ENCODE measurements at regions not wholly inside any gene's neighbourhood (a gene's known extent, or its start where the extent isn't known, plus 50 kb on each side); places are given as distances from the start of the nearest gene placed in this dataset.

- no peak for DNase-seq (ENCODE audit: low spot score)
These were observed 1236.2 kb downstream of the BRD1 start for GRCh38 chr22:48591286-48592065.

DNA sequence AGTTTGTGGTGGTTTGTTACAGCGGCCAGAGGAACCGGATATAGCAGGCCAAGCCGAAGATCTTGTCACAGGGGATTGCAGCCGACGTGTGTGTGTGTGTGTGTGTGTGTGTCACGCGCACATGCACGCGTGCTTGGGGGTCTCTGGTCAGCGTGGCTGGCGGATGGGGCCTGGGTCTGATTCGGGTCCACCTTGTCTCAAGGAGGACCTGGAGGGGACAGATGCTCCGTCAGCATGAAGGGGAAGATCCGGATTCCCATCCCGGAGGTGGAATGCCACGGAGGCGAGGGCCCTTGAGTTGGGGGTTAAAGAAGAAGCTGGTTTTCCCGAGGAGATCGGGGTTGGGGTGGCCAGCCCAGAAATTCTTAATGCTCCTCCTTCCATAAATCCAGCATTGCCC is 1237.8 kb downstream of the BRD1 start:
- no peak for DNase-seq (ENCODE audit: low spot score)

DNA sequence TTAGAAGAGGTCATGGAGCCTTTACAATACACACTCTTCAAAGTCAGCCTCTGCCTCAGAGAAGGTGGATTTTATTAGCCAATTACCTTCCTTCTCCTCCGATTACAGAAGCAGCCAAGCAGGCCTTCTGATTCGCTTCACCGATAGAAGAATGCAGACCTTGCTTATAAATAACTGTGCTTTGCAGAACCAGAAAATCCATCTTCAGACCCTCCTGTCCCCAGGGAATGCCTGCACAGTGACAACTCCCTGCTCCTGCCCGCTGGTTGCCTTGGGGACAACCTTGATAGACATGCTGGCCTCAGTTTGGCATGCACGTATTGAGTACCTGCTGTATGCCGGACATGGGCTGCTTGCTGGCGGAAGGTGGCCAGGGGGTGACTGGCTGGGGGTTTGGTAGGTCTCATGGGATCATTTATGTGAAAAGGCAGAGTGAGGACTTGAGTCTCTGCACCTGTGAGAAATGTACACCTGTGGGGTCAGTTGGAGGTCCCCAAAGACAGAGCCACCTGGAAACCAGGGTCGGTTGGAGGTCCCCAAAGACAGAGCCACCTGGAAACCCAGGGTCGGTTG is 1238.7 kb downstream of the BRD1 start:
- no peak for DNase-seq (ENCODE audit: low spot score)

GRCh38 chr22:48588151-48588877 is 1239.4 kb downstream of the BRD1 start:
- no peak for DNase-seq (ENCODE audit: low spot score)

DNA sequence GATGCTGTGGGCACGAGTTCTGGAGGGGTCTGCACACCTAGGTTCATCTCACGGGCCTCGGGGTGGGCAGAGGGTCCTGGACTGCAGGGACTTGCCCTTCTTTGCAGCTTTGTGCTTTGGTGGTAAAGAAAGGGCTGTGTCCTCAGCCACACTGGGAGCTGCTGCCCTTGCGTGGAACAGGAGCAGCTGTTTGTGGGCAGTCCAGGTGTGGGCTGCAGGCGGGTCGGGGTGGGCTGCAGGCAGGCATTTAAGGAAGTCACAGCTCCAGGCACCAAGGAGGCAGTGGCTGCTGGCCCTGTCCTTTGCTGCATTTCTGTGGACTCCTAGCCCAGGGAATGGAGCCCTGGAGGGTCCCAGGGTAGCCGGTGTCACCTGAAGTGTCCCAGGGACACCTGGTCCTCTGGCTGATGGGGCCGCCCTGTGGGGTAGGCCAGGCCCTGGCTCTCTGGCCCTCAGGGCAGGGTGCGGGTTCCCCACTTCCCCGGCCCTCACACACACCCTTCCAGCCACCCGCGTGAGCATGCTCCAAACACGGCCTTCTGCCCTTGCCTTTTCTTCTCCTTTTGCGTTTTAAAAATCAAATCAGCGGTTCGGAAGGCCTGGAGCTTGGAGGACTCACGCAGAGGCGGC is 1240.3 kb downstream of the BRD1 start:
- no peak for DNase-seq (ENCODE audit: low spot score)

DNA sequence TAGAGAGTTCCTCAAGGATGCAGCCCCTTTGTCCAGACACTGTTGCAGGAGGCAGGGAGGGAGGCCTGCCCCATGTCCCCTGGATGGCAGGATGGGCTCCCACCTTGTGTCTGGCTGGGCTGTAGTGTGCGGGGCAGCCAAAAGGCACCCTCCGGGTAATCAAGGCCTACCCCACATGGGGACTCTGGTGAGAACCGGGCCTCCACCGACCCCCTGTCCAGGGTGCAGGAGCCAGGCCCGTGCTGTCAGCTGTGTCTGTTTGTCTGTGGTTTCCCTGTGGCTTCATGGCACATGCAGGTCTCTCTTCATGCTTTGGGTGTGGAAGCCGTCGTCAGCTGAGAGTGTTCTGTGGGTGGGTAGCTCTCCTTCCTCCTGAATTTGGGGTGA is 1240.9 kb downstream of the BRD1 start:
- DNase-seq (ENCODE audit: low spot score) = no peak

GRCh38 chr22:48585916-48586798 is 1241.5 kb downstream of the BRD1 start:
- peak; percentile 65 for DNase-seq (ENCODE audit: low spot score)

DNA sequence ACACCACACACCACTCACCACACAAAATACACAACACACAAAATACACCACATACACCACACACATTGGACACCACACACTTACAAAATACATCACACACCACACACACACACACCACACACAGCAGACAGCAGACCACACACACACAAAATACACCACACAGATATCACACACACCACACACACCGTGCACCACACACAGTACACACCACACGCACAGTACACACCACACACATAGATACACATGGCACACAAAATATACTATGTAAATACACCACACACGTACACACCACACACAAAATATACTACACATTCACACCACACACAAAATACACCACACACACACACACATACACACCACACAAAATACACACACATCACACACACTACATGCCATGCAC is 1243.5 kb downstream of the BRD1 start:
- no peak for DNase-seq (ENCODE audit: low spot score)

- DNase-seq (ENCODE audit: low spot score) = no peak
These were observed 1245.7 kb downstream of the BRD1 start for GRCh38 chr22:48581796-48582469.

GRCh38 chr22:48581205-48581766 is 1246.4 kb downstream of the BRD1 start:
- no peak for DNase-seq (ENCODE audit: low spot score)

DNA sequence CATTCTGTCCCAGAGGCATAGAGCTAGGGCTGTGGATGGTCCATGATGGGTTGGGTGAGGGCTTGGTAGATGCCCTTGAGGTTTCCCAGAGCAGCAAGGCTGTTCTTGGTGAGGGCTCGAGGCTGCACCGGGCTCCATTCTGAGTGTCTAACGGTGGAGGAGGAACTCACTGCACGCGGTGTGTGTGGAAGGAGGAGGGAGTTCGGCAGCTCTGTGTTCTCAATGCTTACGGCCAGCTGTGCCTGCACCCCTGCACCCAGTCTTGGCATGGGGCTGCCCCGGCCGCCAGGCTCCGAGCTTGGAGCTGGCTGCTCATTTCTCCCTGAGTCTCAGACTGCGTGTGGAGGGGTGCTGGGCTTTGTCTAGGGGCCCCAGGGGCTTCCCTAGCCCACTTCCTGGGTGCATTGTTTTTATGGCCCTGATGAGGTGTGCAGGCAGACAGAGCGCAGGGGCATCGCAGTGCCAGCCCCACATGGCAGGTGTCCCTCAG is 1247.1 kb downstream of the BRD1 start:
- no peak for DNase-seq (ENCODE audit: low spot score)

- no peak for DNase-seq (ENCODE audit: low spot score)
These were observed 1247.8 kb downstream of the BRD1 start for GRCh38 chr22:48579928-48580309.

DNA sequence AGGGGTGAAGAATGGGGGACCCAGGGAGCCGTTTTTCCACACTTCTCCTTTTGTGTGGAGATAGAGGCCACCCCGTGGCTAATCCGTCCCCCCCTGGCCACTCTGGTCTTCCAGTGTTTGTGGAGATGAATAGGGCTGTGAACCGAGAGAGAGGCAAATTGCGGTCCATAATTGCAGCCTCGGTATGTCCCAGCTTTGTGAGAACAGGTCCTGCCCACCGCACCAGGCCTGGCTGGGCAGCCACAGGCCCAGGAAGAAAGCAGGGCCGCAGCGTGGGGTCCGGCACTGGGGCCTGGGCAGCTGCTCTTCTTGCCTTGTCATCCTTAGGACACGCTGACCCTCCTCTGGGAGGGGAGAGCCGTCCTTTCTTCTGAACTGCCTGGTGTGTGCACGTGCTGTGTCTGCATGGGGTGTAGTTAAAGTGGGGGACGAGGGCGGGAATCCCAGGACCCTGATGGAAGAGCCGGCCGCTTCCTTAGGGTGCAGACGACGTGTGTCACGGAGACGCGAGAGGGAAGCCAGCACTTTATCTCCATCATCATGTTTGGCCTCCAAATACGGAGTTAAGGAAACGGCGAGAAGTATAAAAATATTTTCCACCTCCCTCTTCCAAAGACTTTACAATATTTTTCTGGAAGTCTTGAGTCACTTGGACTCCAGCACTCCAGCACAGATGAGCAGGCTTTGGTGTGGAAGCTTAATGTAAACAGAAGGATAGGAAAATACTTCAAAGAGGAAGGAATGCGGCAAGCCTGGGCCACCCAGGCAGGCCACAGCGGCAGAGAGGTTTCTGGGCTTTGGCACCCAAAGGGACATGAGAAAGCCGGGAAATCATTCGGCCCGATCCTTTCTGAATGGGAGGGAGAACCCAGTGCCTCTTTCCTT is 1248.4 kb downstream of the BRD1 start:
- DNase-seq (ENCODE audit: low spot score) = no peak

DNA sequence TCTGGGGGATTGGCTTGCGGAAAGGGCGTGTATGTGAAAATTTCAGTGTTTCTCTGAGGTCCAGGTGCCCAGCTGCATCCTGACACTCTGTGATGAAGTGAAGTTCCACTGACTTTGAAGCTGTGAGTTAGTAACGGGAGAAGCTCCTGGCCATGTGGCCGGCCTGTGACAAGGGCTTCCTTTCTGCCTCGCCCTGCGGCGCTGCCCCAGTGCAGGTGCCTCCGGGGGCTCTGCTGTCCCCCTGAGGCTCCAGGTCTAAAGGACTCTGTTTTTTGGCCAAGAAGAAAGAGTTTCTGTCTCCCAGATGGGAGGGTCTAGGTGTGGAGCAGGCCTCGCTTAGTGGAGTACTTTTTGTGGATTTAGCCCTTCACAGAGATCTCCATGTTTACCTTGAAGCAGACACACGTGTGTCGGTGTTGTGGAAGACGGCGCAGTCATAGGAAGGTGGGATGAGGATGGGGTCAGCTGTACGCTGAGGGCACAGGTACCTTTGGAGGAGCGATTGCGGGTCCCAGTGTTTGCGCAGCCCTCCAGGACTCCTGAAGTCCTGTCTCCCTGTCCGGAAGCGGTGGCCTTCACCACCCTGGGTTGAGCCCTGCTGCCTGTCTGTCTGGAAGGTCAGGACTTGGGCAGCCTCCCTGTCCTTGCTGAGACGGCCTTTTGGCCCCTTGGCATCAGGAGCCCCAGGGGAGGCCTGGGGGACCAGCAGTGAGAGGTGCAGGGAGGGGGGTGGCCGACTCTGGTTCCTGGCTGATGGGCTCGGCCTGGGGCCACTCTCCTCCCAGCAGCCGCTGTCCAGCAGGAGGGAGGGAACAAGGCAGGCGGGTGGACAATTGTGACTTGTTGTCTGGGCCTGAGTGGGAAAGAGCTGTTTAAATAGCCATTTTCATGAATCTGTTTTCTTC is 1249.3 kb downstream of the BRD1 start:
- DNase-seq (ENCODE audit: low spot score) = no peak

- no peak for DNase-seq (ENCODE audit: low spot score)
These were observed 1250.0 kb downstream of the BRD1 start for GRCh38 chr22:48577691-48578090.

DNA sequence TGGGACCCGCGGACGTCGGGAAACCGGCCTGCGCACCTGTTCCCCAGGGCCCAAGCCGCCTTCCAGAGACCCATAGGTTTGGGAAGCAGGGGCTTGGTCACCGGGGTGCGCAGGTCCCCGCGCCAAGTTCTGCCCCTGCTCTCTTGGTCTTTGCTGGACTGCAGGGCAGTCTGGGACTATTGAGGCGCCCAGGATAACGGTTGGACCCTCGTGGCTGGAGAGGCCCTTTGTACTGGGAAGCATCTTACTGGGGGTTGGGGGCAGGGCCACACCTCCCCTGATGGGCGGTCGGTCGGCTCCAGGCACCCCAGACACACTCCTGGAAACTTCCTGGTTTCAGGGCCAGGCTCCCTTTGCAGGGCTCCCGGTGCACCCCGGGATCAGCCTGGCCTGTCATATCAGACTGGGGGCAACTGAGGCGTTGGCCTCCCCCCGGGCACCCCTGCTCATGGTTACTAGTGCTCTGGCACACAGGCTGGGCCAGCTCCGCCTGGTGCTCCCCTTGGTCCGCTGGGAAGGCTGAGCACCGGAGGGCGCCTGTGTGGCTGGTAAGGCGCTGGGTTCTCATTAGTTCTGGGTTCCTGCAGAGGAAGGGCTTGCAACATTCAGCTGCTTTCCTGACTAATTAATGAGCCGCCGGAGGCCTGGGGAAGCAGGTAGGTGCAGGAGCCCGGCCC is 1250.5 kb downstream of the BRD1 start:
- no peak for DNase-seq (ENCODE audit: low spot score)

DNA sequence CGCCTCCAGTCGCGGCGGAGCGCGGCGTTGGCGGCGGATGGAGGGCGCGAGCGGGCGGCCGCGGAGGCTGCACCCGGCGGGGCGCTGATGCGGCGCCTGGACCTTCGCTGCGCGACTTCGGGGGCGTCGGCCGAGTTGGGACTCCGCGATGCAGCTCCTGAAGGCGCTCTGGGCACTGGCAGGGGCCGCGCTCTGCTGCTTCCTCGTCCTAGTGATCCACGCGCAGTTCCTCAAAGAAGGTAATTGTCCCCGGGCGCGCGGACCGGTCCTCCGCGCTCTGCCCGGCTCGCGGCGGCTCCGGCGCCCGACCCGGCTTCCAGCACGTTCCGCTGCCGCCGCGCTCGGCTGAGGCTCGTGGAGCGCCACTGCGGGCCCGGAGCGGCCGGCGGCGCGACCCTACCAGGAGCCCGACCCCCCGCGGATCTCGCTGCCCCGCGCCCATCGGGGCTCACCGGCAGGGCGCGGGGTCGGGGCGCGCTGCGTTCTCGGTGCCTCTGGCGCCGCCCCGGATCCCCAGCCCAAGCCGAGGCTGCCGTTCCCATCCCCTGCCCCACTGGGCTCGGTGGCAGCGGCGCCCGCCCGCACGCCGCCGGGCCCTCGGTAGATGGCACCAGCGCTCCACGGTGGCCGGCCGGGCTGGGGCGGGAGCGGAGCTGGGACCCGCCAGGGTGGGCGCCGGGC is 1251.2 kb downstream of the BRD1 start:
- DNase-seq (ENCODE audit: low spot score) = peak; percentile 84

Measured in iPS-NIHi11 (cell line).